ENCODE measurements at regions not wholly inside any gene's neighbourhood (a gene's known extent, or its start where the extent isn't known, plus 50 kb on each side); places are given as distances from the start of the nearest gene placed in this dataset.

- H3F3A ChIP-seq (replicated peaks; ENCODE audit: insufficient read depth) = no peaks in the 10 kb centered on the region
- no peaks in the 10 kb centered on the region for H3K36me3 ChIP-seq (replicated peaks in 1 of 2; ENCODE audit: control insufficient read depth in 1 of 2, insufficient read depth in 2 of 2, low read length in 1 of 2)
- H3K9ac ChIP-seq = no peak overlapping the region
- no peak for DNase-seq
- H3K9me2 ChIP-seq = no peaks in the 10 kb centered on the region
- H3K27me3 ChIP-seq (ENCODE audit: insufficient read depth) = no peaks in the 10 kb centered on the region
- H4K20me1 ChIP-seq (ENCODE audit: insufficient read depth) = no peaks in the 10 kb centered on the region
- CTCF ChIA-PET = interaction anchor here (1.2 kb wide), 1 partner anchor 605 kb away, joined by 3 read pairs; no protein-coding TSS in a partner anchor
- H2AFZ ChIP-seq (ENCODE audit: low read depth) = no peak overlapping the region
- H3K4me2 ChIP-seq = no peak overlapping the region
- TF ChIP-seq FOXJ3 (CRISPR knock-in tag; IDR thresholded peaks at IDR 0.05) = no peak
- TF ChIP-seq, protein P1, sequence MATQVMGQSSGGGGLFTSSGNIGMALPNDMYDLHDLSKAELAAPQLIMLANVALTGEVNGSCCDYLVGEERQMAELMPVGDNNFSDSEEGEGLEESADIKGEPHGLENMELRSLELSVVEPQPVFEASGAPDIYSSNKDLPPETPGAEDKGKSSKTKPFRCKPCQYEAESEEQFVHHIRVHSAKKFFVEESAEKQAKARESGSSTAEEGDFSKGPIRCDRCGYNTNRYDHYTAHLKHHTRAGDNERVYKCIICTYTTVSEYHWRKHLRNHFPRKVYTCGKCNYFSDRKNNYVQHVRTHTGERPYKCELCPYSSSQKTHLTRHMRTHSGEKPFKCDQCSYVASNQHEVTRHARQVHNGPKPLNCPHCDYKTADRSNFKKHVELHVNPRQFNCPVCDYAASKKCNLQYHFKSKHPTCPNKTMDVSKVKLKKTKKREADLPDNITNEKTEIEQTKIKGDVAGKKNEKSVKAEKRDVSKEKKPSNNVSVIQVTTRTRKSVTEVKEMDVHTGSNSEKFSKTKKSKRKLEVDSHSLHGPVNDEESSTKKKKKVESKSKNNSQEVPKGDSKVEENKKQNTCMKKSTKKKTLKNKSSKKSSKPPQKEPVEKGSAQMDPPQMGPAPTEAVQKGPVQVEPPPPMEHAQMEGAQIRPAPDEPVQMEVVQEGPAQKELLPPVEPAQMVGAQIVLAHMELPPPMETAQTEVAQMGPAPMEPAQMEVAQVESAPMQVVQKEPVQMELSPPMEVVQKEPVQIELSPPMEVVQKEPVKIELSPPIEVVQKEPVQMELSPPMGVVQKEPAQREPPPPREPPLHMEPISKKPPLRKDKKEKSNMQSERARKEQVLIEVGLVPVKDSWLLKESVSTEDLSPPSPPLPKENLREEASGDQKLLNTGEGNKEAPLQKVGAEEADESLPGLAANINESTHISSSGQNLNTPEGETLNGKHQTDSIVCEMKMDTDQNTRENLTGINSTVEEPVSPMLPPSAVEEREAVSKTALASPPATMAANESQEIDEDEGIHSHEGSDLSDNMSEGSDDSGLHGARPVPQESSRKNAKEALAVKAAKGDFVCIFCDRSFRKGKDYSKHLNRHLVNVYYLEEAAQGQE (IDR thresholded peaks at IDR 0.05; ENCODE audit: low read depth, low read length) = no peak
- TF ChIP-seq TCF12 (IDR thresholded peaks at IDR 0.05) = no peak
- TF ChIP-seq MXI1 (IDR thresholded peaks at IDR 0.05; ENCODE audit: low read depth, low read length) = no peak
- no peak for TF ChIP-seq RXRA (IDR thresholded peaks at IDR 0.05; ENCODE audit: borderline replicate concordance, low read depth)
- H3K27ac ChIP-seq (ENCODE audit: low read depth in 2 of 2, low read length in 1 of 2) = no peak overlapping the region
- POLR2A ChIA-PET = no interaction called here
- no peaks in the 10 kb centered on the region for H3K79me2 ChIP-seq (ENCODE audit: insufficient read depth)
- H3K4me1 ChIP-seq (ENCODE audit: control insufficient read depth in 1 of 2, insufficient read depth in 2 of 2, low read depth in 1 of 2, low read length in 1 of 2) = peaks cover 0 to 3% of the 10 kb centered on the region in 2 experiments; a peak in 1 of 4 replicates
- WGBS (ENCODE audit: low lambda C conversion rate) = 75% methylated on average over 3 of the region's 3 CpGs
- H3K9me3 ChIP-seq = no peaks in the 10 kb centered on the region
- no peak overlapping the region for H3K4me3 ChIP-seq (ENCODE audit: low read depth in 2 of 2, low read length in 1 of 2)
Observed at GRCh38 chr5:121421646-121422045, 430.0 kb upstream of the FTMT start.

- TF ChIP-seq MAX (IDR thresholded peaks at IDR 0.05; ENCODE audit: low read depth) = no peak
- no peak for TF ChIP-seq SMC3 (IDR thresholded peaks at IDR 0.05; ENCODE audit: low read depth, low read length)
- TF ChIP-seq YY1 (IDR thresholded peaks at IDR 0.05; ENCODE audit: low read depth) = no peak
- no peak for TF ChIP-seq SIN3A (IDR thresholded peaks at IDR 0.05; ENCODE audit: borderline replicate concordance, low read depth, low read length)
- TF ChIP-seq JUND (IDR thresholded peaks at IDR 0.05) = no peak
- TF ChIP-seq EP300 (IDR thresholded peaks at IDR 0.05; ENCODE audit: borderline replicate concordance in 1 of 2, low read depth in 1 of 2, low read length in 1 of 2) = no peak
- TF ChIP-seq TAF1 (IDR thresholded peaks at IDR 0.05; ENCODE audit: borderline replicate concordance, low read depth, low read length) = no peak
- TF ChIP-seq GABPA (IDR thresholded peaks at IDR 0.05; ENCODE audit: low read depth) = no peak
- no peak for TF ChIP-seq GATA2 (CRISPR knock-in tag; IDR thresholded peaks at IDR 0.05)
- no peak for TF ChIP-seq RXRA (IDR thresholded peaks at IDR 0.05; ENCODE audit: borderline replicate concordance, low read depth)
- H4K20me1 ChIP-seq (ENCODE audit: insufficient read depth) = no peaks in the 10 kb centered on the region
- H3K79me2 ChIP-seq (ENCODE audit: insufficient read depth) = no peaks in the 10 kb centered on the region
- H3K4me1 ChIP-seq (ENCODE audit: control insufficient read depth in 1 of 2, insufficient read depth in 2 of 2, low read depth in 1 of 2, low read length in 1 of 2) = peaks cover 0 to 3% of the 10 kb centered on the region in 2 experiments; a peak in 1 of 4 replicates
- CTCF ChIA-PET = no interaction called here
- H3K27ac ChIP-seq (ENCODE audit: low read depth in 2 of 2, low read length in 1 of 2) = peak overlapping the region in 1 of 2 experiments; percentile 25; a peak in 1 of 4 replicates
- DNase-seq = peak; percentile 14
- H3K36me3 ChIP-seq (replicated peaks in 1 of 2; ENCODE audit: control insufficient read depth in 1 of 2, insufficient read depth in 2 of 2, low read length in 1 of 2) = no peaks in the 10 kb centered on the region
- H3K27me3 ChIP-seq (ENCODE audit: insufficient read depth) = no peaks in the 10 kb centered on the region
- H3F3A ChIP-seq (replicated peaks; ENCODE audit: insufficient read depth) = no peaks in the 10 kb centered on the region
- H3K9ac ChIP-seq = no peak overlapping the region
- POLR2A ChIA-PET = no interaction called here
- no peaks in the 10 kb centered on the region for H3K9me2 ChIP-seq
- H3K4me2 ChIP-seq = no peak overlapping the region
- H3K4me3 ChIP-seq (ENCODE audit: low read depth in 2 of 2, low read length in 1 of 2) = no peak overlapping the region
- no peaks in the 10 kb centered on the region for H3K9me3 ChIP-seq
- WGBS (ENCODE audit: low lambda C conversion rate) = 74% methylated on average over 2 of the region's 2 CpGs
- no peak overlapping the region for H2AFZ ChIP-seq (ENCODE audit: low read depth)
Observed at GRCh38 chr5:121424976-121425375, 426.7 kb upstream of the FTMT start.

All from SK-N-SH (cell line).